Fibroblast of skin of left biceps (primary cell): ENCODE measurements at regions not wholly inside any gene's neighbourhood (a gene's known extent, or its start where the extent isn't known, plus 50 kb on each side); places are given as distances from the start of the nearest gene placed in this dataset.
"Not testable (repeated sequence)": the region's sequence is repeated elsewhere in the genome, so short reads cannot be mapped to it uniquely, and the experiment has no call there.

Experiments used
- DNase-seq, 2 experiments: peaks; one replicate each; pipeline ENCODE4 v3.0.0-alpha.2; 2013; ENCODE audit warnings: low read depth in 2 of 2

GRCh38 chr6:15839969-15840541 lies 177.2 kb upstream of the DTNBP1 start:
- no peak for DNase-seq

GRCh38 chr6:15837205-15837604 lies 174.4 kb upstream of the DTNBP1 start:
- no peak for DNase-seq

- DNase-seq: no peak
These were observed 170.0 kb upstream of the DTNBP1 start for GRCh38 chr6:15832841-15833240.

GRCh38 chr6:15829156-15829555 lies 166.3 kb upstream of the DTNBP1 start:
- DNase-seq: no peak

- DNase-seq: no peak
These were observed 164.8 kb upstream of the DTNBP1 start for GRCh38 chr6:15827496-15828255.

GRCh38 chr6:15826814-15827318 lies 164.0 kb upstream of the DTNBP1 start:
- DNase-seq: no peak

- no peak for DNase-seq
These were observed 162.6 kb upstream of the DTNBP1 start for GRCh38 chr6:15825332-15825930.

GRCh38 chr6:15824811-15825210 lies 162.0 kb upstream of the DTNBP1 start:
- DNase-seq: no peak

GRCh38 chr6:15823838-15824414 lies 161.1 kb upstream of the DTNBP1 start:
- DNase-seq: no peak

GRCh38 chr6:15822835-15823234 lies 160.0 kb upstream of the DTNBP1 start:
- DNase-seq: no peak

- DNase-seq: no peak
These were observed 157.0 kb upstream of the DTNBP1 start for GRCh38 chr6:15819841-15820240.

GRCh38 chr6:15819226-15819625 lies 156.4 kb upstream of the DTNBP1 start:
- no peak for DNase-seq

- no peak for DNase-seq
These were observed 155.7 kb upstream of the DTNBP1 start for GRCh38 chr6:15818491-15818890.

- no peak for DNase-seq
These were observed 155.2 kb upstream of the DTNBP1 start for GRCh38 chr6:15818044-15818443.

GRCh38 chr6:15817100-15817499 lies 154.3 kb upstream of the DTNBP1 start:
- no peak for DNase-seq

- DNase-seq: no peak
These were observed 153.8 kb upstream of the DTNBP1 start for GRCh38 chr6:15816661-15817060.

GRCh38 chr6:15813698-15814097 lies 150.9 kb upstream of the DTNBP1 start:
- DNase-seq: not testable (repeated sequence)

- no peak for DNase-seq
These were observed 148.3 kb upstream of the DTNBP1 start for GRCh38 chr6:15811107-15811506.

- DNase-seq: no peak
These were observed 147.8 kb upstream of the DTNBP1 start for GRCh38 chr6:15810618-15811017.

GRCh38 chr6:15809367-15809766 lies 146.5 kb upstream of the DTNBP1 start:
- DNase-seq: no peak

- no peak for DNase-seq
These were observed 141.6 kb upstream of the DTNBP1 start for GRCh38 chr6:15804164-15805154.
